ENCODE measurements at regions not wholly inside any gene's neighbourhood (a gene's known extent, or its start where the extent isn't known, plus 50 kb on each side); places are given as distances from the start of the nearest gene placed in this dataset.

DNA sequence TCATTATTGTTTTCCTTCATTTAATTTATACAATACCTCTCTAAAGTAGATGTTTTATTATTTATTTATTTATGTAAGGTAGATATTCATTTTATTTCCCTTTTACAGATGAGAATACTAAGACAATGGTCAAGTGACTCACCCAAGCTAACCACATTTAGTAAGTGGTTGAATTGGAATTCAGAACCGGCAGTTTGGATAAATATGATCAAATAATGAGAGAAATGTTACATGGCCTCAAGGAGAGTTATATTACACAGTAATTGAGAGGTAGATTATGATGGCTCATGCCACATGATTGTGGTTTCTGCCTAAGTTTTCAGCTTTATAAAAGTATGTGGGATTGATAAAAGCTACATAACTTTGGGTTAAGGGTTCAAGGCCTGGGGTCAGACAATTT is 239.4 kb upstream of the BOD1L1 start (continued):
- TF ChIP-seq STAT1 (IDR thresholded peaks at IDR 0.05; ENCODE audit: unreplicated experiment) (no peak), POLR2AphosphoS5 (IDR thresholded peaks at IDR 0.05; ENCODE audit: low read depth) (no peak), EZH2 (IDR thresholded peaks at IDR 0.05; ENCODE audit: low read depth, unreplicated experiment) (no peak), ZNF114 (CRISPR knock-in tag; IDR thresholded peaks at IDR 0.05) (no peak), JUNB (IDR thresholded peaks at IDR 0.05; ENCODE audit: unreplicated experiment) (no peak)

DNA sequence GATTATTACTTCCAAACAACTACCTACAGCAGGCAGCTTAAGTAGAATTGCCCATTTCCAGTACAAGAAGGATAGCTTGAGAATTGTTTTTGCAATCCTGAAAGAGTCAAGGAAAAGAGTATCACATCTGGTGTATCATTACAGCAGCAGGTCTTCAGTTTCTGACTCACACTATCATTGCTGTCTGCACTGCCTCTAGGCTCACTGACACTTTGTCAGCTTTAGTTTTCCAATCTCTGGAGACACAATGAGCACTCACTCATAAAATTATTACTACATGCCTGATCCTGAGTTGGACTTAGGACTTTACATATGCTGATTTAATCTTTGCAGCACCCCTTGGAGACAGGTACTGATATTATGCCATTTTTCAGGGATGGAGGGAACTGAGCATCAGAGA is 244.6 kb upstream of the BOD1L1 start:
- Histone ChIP-seq H3K27me3 (ENCODE audit: insufficient read depth) (no peaks in the 10 kb centered on the region), H3F3A (replicated peaks; ENCODE audit: low read depth) (no peaks in the 10 kb centered on the region), H3K4me3 (no peak overlapping the region), H3K9me2 (ENCODE audit: insufficient read depth) (peaks cover 12% of the 10 kb centered on the region; the same call in 1 of the 2 replicates), H3K27ac (ENCODE audit: low read depth) (no peak overlapping the region), H2AFZ (no peak overlapping the region), H3K79me2 (replicated peaks; ENCODE audit: insufficient read depth) (no peaks in the 10 kb centered on the region), H3K4me1 (ENCODE audit: insufficient read depth) (0 out of 2 replicates have a peak, but pooled peaks cover 3% of the 10 kb centered on the region), H3K4me2 (no peak overlapping the region), H3K36me3 (ENCODE audit: insufficient read depth) (no peaks in the 10 kb centered on the region), H4K20me1 (replicated peaks; ENCODE audit: insufficient read depth) (no peaks in the 10 kb centered on the region)
- Mint-ChIP-seq H3K27ac (no peak overlapping the region), H3K9me3 (no peaks in the 10 kb centered on the region; the same call in 2 of the 3 replicates), H3K4me3 (no peak overlapping the region), H3K4me1 (peaks cover 6% of the 10 kb centered on the region), H3K27me3 (ENCODE audit: insufficient read depth, low read depth, poor library complexity) (no peaks in the 10 kb centered on the region), H3K36me3 (ENCODE audit: low read depth) (no peaks in the 10 kb centered on the region)
- TF ChIP-seq EZH2phosphoT487 (IDR thresholded peaks at IDR 0.05; ENCODE audit: unreplicated experiment) (no peak), EZH2 (IDR thresholded peaks at IDR 0.05; ENCODE audit: low read depth, unreplicated experiment) (no peak), ZNF331 (CRISPR knock-in tag; IDR thresholded peaks at IDR 0.05; ENCODE audit: low read depth) (no peak), JUNB (IDR thresholded peaks at IDR 0.05; ENCODE audit: unreplicated experiment) (no peak)
- ATAC-seq = no peak
- no peak for DNase-seq (ENCODE audit: low spot score)

DNA sequence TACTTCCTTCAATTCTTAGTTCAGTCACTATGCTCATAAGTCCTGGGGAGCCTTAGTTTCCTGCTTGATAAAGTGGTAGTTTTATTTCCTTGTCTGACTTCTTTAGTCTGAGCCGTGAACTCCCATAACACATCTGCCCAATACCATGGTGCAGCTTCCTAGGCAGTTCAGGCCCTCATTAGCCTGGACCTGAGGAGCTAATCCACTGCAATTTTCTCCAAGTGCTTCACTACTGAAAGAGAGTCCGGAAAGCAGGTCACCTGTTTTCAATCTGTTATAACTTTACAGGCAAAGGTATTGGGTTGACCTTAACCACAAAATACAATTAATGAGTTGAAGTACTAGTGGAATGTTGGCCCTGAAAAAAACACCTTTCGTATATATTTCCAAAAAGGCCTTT is 245.4 kb upstream of the BOD1L1 start:
- peaks cover 6% of the 10 kb centered on the region for H3K4me1 Mint-ChIP-seq
- Histone ChIP-seq H2AFZ (no peak overlapping the region), H3K4me3 (no peak overlapping the region), H3K4me2 (no peak overlapping the region), H3K9me2 (ENCODE audit: insufficient read depth) (peaks cover 12% of the 10 kb centered on the region; the same call in 1 of the 2 replicates), H3K36me3 (ENCODE audit: insufficient read depth) (no peaks in the 10 kb centered on the region), H4K20me1 (replicated peaks; ENCODE audit: insufficient read depth) (no peaks in the 10 kb centered on the region), H3K27ac (ENCODE audit: low read depth) (no peak overlapping the region), H3F3A (replicated peaks; ENCODE audit: low read depth) (no peaks in the 10 kb centered on the region), H3K79me2 (replicated peaks; ENCODE audit: insufficient read depth) (no peaks in the 10 kb centered on the region), H3K4me1 (ENCODE audit: insufficient read depth) (0 out of 2 replicates have a peak, but pooled peaks cover 3% of the 10 kb centered on the region), H3K27me3 (ENCODE audit: insufficient read depth) (no peaks in the 10 kb centered on the region)
- H3K27ac Mint-ChIP-seq = no peak overlapping the region
- no peak overlapping the region for H3K4me3 Mint-ChIP-seq
- no peak for ATAC-seq
- no peaks in the 10 kb centered on the region for H3K36me3 Mint-ChIP-seq (ENCODE audit: low read depth)
- no peaks in the 10 kb centered on the region; the same call in 2 of the 3 replicates for H3K9me3 Mint-ChIP-seq
- no peaks in the 10 kb centered on the region for H3K27me3 Mint-ChIP-seq (ENCODE audit: insufficient read depth, low read depth, poor library complexity)
- no peak for DNase-seq (ENCODE audit: low spot score)
- TF ChIP-seq, protein P1, sequence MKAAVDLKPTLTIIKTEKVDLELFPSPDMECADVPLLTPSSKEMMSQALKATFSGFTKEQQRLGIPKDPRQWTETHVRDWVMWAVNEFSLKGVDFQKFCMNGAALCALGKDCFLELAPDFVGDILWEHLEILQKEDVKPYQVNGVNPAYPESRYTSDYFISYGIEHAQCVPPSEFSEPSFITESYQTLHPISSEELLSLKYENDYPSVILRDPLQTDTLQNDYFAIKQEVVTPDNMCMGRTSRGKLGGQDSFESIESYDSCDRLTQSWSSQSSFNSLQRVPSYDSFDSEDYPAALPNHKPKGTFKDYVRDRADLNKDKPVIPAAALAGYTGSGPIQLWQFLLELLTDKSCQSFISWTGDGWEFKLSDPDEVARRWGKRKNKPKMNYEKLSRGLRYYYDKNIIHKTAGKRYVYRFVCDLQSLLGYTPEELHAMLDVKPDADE (IDR thresholded peaks at IDR 0.05) = no peak
- TF ChIP-seq, protein P2, sequence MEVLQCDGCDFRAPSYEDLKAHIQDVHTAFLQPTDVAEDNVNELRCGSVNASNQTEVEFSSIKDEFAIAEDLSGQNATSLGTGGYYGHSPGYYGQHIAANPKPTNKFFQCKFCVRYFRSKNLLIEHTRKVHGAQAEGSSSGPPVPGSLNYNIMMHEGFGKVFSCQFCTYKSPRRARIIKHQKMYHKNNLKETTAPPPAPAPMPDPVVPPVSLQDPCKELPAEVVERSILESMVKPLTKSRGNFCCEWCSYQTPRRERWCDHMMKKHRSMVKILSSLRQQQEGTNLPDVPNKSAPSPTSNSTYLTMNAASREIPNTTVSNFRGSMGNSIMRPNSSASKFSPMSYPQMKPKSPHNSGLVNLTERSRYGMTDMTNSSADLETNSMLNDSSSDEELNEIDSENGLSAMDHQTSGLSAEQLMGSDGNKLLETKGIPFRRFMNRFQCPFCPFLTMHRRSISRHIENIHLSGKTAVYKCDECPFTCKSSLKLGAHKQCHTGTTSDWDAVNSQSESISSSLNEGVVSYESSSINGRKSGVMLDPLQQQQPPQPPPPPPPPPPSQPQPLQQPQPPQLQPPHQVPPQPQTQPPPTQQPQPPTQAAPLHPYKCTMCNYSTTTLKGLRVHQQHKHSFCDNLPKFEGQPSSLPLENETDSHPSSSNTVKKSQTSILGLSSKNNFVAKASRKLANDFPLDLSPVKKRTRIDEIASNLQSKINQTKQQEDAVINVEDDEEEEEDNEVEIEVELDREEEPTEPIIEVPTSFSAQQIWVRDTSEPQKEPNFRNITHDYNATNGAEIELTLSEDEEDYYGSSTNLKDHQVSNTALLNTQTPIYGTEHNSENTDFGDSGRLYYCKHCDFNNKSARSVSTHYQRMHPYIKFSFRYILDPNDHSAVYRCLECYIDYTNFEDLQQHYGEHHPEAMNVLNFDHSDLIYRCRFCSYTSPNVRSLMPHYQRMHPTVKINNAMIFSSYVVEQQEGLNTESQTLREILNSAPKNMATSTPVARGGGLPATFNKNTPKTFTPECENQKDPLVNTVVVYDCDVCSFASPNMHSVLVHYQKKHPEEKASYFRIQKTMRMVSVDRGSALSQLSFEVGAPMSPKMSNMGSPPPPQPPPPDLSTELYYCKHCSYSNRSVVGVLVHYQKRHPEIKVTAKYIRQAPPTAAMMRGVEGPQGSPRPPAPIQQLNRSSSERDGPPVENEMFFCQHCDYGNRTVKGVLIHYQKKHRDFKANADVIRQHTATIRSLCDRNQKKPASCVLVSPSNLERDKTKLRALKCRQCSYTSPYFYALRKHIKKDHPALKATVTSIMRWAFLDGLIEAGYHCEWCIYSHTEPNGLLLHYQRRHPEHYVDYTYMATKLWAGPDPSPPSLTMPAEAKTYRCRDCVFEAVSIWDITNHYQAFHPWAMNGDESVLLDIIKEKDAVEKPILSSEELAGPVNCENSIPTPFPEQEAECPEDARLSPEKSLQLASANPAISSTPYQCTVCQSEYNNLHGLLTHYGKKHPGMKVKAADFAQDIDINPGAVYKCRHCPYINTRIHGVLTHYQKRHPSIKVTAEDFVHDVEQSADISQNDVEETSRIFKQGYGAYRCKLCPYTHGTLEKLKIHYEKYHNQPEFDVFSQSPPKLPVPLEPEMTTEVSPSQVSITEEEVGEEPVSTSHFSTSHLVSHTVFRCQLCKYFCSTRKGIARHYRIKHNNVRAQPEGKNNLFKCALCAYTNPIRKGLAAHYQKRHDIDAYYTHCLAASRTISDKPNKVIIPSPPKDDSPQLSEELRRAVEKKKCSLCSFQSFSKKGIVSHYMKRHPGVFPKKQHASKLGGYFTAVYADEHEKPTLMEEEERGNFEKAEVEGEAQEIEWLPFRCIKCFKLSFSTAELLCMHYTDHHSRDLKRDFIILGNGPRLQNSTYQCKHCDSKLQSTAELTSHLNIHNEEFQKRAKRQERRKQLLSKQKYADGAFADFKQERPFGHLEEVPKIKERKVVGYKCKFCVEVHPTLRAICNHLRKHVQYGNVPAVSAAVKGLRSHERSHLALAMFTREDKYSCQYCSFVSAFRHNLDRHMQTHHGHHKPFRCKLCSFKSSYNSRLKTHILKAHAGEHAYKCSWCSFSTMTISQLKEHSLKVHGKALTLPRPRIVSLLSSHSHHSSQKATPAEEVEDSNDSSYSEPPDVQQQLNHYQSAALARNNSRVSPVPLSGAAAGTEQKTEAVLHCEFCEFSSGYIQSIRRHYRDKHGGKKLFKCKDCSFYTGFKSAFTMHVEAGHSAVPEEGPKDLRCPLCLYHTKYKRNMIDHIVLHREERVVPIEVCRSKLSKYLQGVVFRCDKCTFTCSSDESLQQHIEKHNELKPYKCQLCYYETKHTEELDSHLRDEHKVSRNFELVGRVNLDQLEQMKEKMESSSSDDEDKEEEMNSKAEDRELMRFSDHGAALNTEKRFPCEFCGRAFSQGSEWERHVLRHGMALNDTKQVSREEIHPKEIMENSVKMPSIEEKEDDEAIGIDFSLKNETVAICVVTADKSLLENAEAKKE (CRISPR knock-in tag; IDR thresholded peaks at IDR 0.05) = no peak
- no peak for TF ChIP-seq ZNF331 (CRISPR knock-in tag; IDR thresholded peaks at IDR 0.05; ENCODE audit: low read depth)
- TF ChIP-seq, protein P3, sequence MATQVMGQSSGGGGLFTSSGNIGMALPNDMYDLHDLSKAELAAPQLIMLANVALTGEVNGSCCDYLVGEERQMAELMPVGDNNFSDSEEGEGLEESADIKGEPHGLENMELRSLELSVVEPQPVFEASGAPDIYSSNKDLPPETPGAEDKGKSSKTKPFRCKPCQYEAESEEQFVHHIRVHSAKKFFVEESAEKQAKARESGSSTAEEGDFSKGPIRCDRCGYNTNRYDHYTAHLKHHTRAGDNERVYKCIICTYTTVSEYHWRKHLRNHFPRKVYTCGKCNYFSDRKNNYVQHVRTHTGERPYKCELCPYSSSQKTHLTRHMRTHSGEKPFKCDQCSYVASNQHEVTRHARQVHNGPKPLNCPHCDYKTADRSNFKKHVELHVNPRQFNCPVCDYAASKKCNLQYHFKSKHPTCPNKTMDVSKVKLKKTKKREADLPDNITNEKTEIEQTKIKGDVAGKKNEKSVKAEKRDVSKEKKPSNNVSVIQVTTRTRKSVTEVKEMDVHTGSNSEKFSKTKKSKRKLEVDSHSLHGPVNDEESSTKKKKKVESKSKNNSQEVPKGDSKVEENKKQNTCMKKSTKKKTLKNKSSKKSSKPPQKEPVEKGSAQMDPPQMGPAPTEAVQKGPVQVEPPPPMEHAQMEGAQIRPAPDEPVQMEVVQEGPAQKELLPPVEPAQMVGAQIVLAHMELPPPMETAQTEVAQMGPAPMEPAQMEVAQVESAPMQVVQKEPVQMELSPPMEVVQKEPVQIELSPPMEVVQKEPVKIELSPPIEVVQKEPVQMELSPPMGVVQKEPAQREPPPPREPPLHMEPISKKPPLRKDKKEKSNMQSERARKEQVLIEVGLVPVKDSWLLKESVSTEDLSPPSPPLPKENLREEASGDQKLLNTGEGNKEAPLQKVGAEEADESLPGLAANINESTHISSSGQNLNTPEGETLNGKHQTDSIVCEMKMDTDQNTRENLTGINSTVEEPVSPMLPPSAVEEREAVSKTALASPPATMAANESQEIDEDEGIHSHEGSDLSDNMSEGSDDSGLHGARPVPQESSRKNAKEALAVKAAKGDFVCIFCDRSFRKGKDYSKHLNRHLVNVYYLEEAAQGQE (IDR thresholded peaks at IDR 0.05; ENCODE audit: unreplicated experiment) = no peak
- TF ChIP-seq EZH2phosphoT487 (IDR thresholded peaks at IDR 0.05; ENCODE audit: unreplicated experiment) = no peak

Data from GM23338 (cell line).